ENCODE measurements at regions not wholly inside any gene's neighbourhood (a gene's known extent, or its start where the extent isn't known, plus 50 kb on each side); places are given as distances from the start of the nearest gene placed in this dataset.
A peak's percentile ranks its signal among the peaks of the same experiment; 100 is the strongest.

DNA sequence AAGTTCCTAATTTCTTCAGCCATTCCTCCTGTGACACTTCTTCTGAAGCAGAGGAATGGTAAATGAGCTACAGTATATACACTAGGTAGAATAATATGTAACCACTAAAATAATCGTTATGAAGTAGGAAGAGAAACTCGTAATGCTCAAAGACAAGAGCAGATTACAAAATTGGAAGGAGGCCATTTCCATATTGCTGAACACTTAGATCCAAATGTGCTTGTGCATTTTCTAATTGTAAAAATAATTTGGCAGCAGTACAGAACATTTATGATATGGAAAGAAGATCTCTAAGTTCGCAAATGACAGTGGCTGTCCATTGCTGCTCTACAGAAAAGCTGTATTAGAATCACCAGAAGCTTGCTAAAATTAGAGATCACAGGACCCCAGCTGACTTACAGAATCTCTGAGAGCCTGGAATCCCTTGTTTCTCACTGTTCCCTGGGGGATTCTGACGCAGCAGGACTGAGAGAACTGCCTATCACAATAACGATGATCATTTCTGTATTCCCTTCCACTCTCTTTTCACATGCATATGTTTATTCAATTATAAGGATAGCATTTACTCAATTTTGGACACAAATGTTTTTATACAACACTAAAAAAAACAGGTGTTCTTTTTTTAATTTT, 242.1 kb downstream of the OMA1 start:
- Mint-ChIP-seq H3K27ac (no peak overlapping the region), H3K27me3 (no peaks in the 10 kb centered on the region), H3K4me1 (ENCODE audit: low read depth) (no peaks in the 10 kb centered on the region), H3K4me3 (no peak overlapping the region), H3K36me3 (ENCODE audit: low read depth) (no peaks in the 10 kb centered on the region), H3K9me3 (no peaks in the 10 kb centered on the region)
- intact Hi-C loops (cut with micrococcal nuclease) = no loop called here
- ATAC-seq = no peak
- POLR2A ChIA-PET = no interaction called here
- CTCF ChIA-PET = no interaction called here
- TF ChIP-seq, protein P1, sequence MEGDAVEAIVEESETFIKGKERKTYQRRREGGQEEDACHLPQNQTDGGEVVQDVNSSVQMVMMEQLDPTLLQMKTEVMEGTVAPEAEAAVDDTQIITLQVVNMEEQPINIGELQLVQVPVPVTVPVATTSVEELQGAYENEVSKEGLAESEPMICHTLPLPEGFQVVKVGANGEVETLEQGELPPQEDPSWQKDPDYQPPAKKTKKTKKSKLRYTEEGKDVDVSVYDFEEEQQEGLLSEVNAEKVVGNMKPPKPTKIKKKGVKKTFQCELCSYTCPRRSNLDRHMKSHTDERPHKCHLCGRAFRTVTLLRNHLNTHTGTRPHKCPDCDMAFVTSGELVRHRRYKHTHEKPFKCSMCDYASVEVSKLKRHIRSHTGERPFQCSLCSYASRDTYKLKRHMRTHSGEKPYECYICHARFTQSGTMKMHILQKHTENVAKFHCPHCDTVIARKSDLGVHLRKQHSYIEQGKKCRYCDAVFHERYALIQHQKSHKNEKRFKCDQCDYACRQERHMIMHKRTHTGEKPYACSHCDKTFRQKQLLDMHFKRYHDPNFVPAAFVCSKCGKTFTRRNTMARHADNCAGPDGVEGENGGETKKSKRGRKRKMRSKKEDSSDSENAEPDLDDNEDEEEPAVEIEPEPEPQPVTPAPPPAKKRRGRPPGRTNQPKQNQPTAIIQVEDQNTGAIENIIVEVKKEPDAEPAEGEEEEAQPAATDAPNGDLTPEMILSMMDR (IDR thresholded peaks at IDR 0.05) = no peak
- no peak for DNase-seq

DNA sequence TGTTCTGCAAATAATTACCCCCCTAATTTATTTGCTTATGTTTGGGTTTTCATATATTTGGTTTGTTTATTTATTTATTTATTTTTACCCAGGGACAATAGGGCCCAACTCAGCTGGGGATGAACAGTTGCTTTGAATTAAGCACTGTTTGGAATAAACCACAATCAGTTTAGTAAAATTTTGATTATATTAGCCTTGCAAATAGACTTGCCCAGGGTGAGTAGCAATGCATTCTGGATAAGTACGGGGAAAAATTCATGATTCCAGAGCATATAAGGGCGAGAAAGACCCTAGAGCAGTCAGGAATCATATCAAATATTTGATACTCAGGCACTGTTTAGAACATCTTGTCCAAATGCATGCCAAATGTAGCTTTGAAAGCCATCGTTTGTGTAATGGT, 242.7 kb downstream of the OMA1 start:
- H3K4me3 Mint-ChIP-seq = no peak overlapping the region

DNA sequence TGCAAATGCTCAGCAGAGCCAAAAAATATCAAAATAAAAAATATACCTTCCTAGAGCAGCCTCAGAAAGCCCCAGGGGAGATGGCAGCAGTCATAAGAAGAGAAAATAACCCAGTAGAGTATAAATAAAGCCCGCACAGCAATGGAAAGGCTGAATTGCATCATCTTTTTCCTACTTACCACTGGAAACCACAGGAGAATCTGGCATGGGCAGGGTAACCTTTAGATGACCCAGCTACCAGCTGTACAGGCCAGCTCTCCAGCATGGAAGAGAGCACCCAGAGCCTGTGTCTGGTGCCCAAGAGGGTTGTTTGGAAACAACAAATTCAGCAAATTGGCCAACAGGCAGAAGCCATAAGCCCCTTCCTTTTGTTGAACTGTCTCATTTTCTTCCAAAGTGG, 253.1 kb downstream of the OMA1 start:
- intact Hi-C loops (cut with micrococcal nuclease) = no loop called here
- no peak for ATAC-seq
- ChIA-PET POLR2A (interaction anchor here (0.7 kb wide), 1 partner anchor 328 kb away, joined by 3 read pairs; no protein-coding TSS in a partner anchor), CTCF (no interaction called here)
- no peaks in the 10 kb centered on the region for H3K36me3 Mint-ChIP-seq (ENCODE audit: low read depth)
- H3K27me3 Mint-ChIP-seq = no peaks in the 10 kb centered on the region
- no peaks in the 10 kb centered on the region for H3K9me3 Mint-ChIP-seq
- TF ChIP-seq, protein P1 (IDR thresholded peaks at IDR 0.05) = no peak
- H3K27ac Mint-ChIP-seq = no peak overlapping the region
- no peak overlapping the region for H3K4me3 Mint-ChIP-seq
- no peaks in the 10 kb centered on the region for H3K4me1 Mint-ChIP-seq (ENCODE audit: low read depth)
- no peak for DNase-seq

More for the DNA sequence above, 242.7 kb downstream of the OMA1 start:
- H3K27ac Mint-ChIP-seq = no peak overlapping the region
- no peaks in the 10 kb centered on the region for H3K36me3 Mint-ChIP-seq (ENCODE audit: low read depth)
- ATAC-seq (no peak), DNase-seq (no peak)
- intact Hi-C loops (cut with micrococcal nuclease) = no loop called here
- no peaks in the 10 kb centered on the region for H3K27me3 Mint-ChIP-seq
- ChIA-PET POLR2A (no interaction called here), CTCF (no interaction called here)
- no peaks in the 10 kb centered on the region for H3K9me3 Mint-ChIP-seq
- TF ChIP-seq, protein P1 (IDR thresholded peaks at IDR 0.05) = no peak
- no peaks in the 10 kb centered on the region for H3K4me1 Mint-ChIP-seq (ENCODE audit: low read depth)

DNA sequence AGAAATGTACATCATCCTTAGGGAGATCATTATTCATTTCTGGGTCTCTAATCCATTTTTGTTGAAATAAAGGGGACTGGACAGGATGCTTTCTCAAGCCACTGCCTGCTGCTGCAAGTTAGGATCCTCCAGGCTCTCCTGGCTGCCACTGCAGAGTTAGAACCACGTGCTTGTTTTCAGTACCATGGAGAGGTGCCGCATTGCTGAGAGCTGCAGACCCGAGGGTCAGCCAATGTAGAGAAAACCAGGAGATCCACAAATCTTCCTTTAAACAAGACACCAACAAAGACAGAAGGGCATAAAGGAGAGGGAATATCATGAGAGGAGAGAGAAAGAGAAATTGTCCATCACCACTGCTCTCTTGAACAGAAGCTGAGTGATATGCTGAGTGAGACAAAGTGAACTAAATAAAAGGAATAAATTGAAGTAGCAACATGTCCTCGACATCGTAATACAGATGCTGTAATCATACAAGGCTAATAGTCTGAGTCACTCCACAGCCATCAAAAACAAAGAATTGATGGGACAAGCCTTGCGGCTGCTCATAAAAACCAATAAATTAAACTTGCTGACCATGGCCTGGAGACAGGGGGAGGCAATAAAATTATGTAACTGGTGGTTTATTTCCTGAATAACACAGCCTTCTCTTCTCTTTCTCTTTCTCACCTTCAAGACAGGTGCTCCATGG, 255.7 kb downstream of the OMA1 start:
- no peaks in the 10 kb centered on the region for H3K36me3 Mint-ChIP-seq (ENCODE audit: low read depth)
- ChIA-PET POLR2A (no interaction called here), CTCF (no interaction called here)
- no peaks in the 10 kb centered on the region for H3K27me3 Mint-ChIP-seq
- no peak overlapping the region for H3K4me3 Mint-ChIP-seq
- DNase-seq = peak; percentile 16
- H3K9me3 Mint-ChIP-seq = no peaks in the 10 kb centered on the region
- intact Hi-C loops (cut with micrococcal nuclease) = no loop called here
- no peak overlapping the region for H3K27ac Mint-ChIP-seq
- ATAC-seq = no peak
- H3K4me1 Mint-ChIP-seq (ENCODE audit: low read depth) = no peaks in the 10 kb centered on the region
- TF ChIP-seq, protein P1 (IDR thresholded peaks at IDR 0.05) = no peak

DNA sequence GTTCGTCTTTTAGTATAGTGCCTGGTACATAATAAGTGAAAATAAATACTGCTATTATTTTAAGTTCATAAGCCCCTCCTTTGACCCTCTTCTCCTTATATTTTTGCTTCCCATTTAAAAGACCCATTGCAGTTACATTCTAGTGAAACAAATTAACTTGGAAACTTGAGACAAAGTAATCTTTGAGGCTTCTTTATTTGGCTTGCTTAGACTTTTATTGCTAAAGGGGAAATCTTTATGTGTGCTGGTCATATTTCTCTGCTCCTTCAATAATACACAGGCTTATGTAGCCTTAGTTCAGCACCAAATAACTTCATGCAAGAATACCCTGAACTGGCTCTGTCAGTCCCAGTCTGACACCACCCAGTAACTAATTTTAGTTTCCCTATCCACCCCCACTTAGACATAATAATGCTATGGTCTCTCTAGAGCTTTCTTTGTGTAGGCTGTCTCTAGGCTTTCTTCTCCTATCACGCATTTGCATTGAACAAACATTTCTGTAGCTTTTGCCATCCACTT, 257.8 kb downstream of the OMA1 start:
- H3K27me3 Mint-ChIP-seq = no peaks in the 10 kb centered on the region
- no peak for DNase-seq
- H3K9me3 Mint-ChIP-seq = no peaks in the 10 kb centered on the region
- CTCF ChIA-PET = no interaction called here
- intact Hi-C loops (cut with micrococcal nuclease) = no loop called here
- no peaks in the 10 kb centered on the region for H3K4me1 Mint-ChIP-seq (ENCODE audit: low read depth)
- no peak for ATAC-seq
- POLR2A ChIA-PET = no interaction called here
- TF ChIP-seq, protein P1 (IDR thresholded peaks at IDR 0.05) = no peak
- no peak overlapping the region for H3K27ac Mint-ChIP-seq
- no peak overlapping the region for H3K4me3 Mint-ChIP-seq
- no peaks in the 10 kb centered on the region for H3K36me3 Mint-ChIP-seq (ENCODE audit: low read depth)
